Activated naive CD4-positive, alpha-beta T cell treated with anti-CD3 and anti-CD28 coated beads for 36 hours (primary cell): ENCODE measurements at regions not wholly inside any gene's neighbourhood (a gene's known extent, or its start where the extent isn't known, plus 50 kb on each side); places are given as distances from the start of the nearest gene placed in this dataset.

Experiments used
- CTCF ChIA-PET: fragments of 350-600 bp; sonication (Branson Sonifier 250); formaldehyde crosslinking; loops from one replicate; lab custom pipeline; 2021; ENCODE audit warnings: antibody characterized with exemption; lab: Charles Lee
- DNase-seq: peaks from one replicate; pipeline ENCODE4 v3.0.0-alpha.2; 2020
- H3K27ac Mint-ChIP-seq: one replicate; pipeline ENCODE4 v1.8.0; 2021; ENCODE audit warnings: mild to moderate bottlenecking, mixed read lengths
- H3K27me3 Mint-ChIP-seq: one replicate; pipeline ENCODE4 v1.8.0; 2021; ENCODE audit warnings: low read depth, mixed read lengths
- H3K36me3 Mint-ChIP-seq: one replicate; pipeline ENCODE4 v1.8.0; 2021; ENCODE audit warnings: low read depth, mixed read lengths
- H3K4me1 Mint-ChIP-seq: one replicate; pipeline ENCODE4 v1.8.0; 2021; ENCODE audit warnings: low read depth, mixed read lengths
- H3K4me3 Mint-ChIP-seq: one replicate; pipeline ENCODE4 v1.8.0; 2021; ENCODE audit warnings: mild to moderate bottlenecking, moderate library complexity, mixed read lengths
- H3K9me3 Mint-ChIP-seq: one replicate; pipeline ENCODE4 v1.8.0; 2021; ENCODE audit warnings: mixed read lengths
- intact Hi-C: fragments of 100-400 bp; cut with micrococcal nuclease; formaldehyde crosslinking; loops from one replicate; pipeline ENCODE4 v1.15.1; 2023

DNA sequence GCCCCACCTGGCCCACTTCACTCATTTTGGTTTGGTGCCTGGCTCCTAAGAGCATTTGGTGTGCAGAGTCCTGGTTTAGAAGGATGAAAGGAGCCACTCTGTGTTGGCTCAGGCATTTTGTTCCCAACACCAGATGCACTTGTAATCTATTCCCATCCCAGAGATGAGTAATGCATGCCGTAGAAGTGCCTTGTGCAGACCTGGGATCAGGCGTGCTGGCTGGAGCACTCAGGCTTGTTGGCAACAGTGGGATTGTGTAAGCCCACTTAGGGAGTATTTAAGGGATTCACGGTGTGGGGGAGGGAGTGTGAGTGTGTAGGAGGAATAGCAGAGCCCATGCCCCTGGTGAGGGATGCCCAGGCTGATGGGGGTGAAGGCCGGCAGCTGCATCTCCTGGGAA lies 501.5 kb upstream of the TBX3 start:
- Mint-ChIP-seq H3K4me3 (no peak overlapping the region), H3K9me3 (peaks cover 14% of the 10 kb centered on the region), H3K4me1 (no peaks in the 10 kb centered on the region), H3K27ac (no peak overlapping the region), H3K27me3 (no peaks in the 10 kb centered on the region), H3K36me3 (no peaks in the 10 kb centered on the region)
- intact Hi-C loops: no loop called here
- CTCF ChIA-PET: no interaction called here
- no peak for DNase-seq

DNA sequence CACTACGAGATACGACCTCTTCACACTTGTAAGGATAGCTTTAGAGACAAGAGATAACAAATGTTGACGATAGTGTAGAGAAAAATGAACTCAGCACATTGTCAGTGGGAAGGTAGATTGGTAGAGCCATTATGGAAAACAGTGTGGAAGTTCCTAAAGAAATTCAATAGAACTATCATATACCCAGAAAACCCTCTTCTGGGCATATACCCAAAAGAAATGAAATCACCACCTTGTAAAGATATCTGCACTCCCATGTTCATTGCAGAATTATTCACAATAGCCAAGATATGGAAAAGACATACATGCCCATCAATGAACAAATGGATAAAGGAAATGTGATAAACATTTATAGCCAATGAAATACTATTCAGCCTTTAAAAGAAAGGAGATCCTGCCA lies 499.8 kb upstream of the TBX3 start:
- no peak overlapping the region for H3K4me3 Mint-ChIP-seq

GRCh38 chr12:115177899-115178298 lies 493.9 kb upstream of the TBX3 start:
- Mint-ChIP-seq H3K4me1 (no peaks in the 10 kb centered on the region), H3K27me3 (no peaks in the 10 kb centered on the region), H3K4me3 (no peak overlapping the region), H3K9me3 (peaks cover 2% of the 10 kb centered on the region), H3K27ac (no peak overlapping the region), H3K36me3 (no peaks in the 10 kb centered on the region)
- DNase-seq: no peak
- intact Hi-C loops: no loop called here
- CTCF ChIA-PET: no interaction called here

More for the DNA sequence above, 499.8 kb upstream of the TBX3 start:
- H3K4me1 Mint-ChIP-seq: no peaks in the 10 kb centered on the region
- H3K36me3 Mint-ChIP-seq: no peaks in the 10 kb centered on the region
- no peaks in the 10 kb centered on the region for H3K27me3 Mint-ChIP-seq
- CTCF ChIA-PET: interaction anchor here (0.6 kb wide), 1 partner anchor 29 kb away, joined by 4 read pairs; no protein-coding TSS in a partner anchor
- DNase-seq: no peak
- intact Hi-C loops: no loop called here
- peaks cover 14% of the 10 kb centered on the region for H3K9me3 Mint-ChIP-seq
- no peak overlapping the region for H3K27ac Mint-ChIP-seq

DNA sequence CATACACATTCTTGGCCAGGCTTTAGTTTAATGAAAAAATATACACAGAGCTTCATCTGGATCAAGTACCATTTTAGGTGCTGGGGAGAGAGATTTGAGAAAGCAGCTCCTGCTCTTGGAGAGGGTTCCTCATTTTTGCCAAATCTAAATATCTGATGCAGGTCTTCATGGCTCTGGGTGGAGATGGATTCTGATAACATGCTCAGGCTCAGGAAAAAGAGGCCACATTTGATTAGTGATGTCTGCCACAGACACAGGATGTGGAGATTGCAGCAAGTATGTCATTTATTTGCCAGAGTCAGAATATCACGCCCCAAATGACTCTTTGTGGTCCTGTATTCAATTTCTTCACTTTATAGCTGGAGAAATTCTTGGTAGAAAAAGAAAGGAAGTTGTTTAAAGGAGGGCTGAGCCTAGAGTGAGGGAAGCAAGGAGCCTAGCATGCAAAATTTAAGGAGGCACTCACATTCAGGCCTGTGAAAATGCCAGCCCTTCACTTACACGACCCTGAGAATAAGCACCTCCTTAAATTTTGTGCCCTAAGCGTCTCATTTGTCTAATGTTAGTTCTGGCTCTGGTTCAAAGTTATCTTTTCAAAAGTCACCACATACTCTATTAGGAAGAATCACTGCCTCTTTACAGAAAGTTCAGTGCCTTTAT lies 492.9 kb upstream of the TBX3 start:
- Mint-ChIP-seq H3K36me3 (no peaks in the 10 kb centered on the region), H3K4me1 (no peaks in the 10 kb centered on the region), H3K4me3 (no peak overlapping the region), H3K9me3 (peaks cover 2% of the 10 kb centered on the region), H3K27me3 (no peaks in the 10 kb centered on the region), H3K27ac (no peak overlapping the region)
- DNase-seq: no peak
- CTCF ChIA-PET: no interaction called here
- intact Hi-C loops: no loop called here

GRCh38 chr12:115174920-115175319 lies 490.9 kb upstream of the TBX3 start:
- Mint-ChIP-seq H3K27me3 (no peaks in the 10 kb centered on the region), H3K36me3 (no peaks in the 10 kb centered on the region), H3K9me3 (peaks cover 2% of the 10 kb centered on the region), H3K4me1 (no peaks in the 10 kb centered on the region), H3K4me3 (no peak overlapping the region), H3K27ac (no peak overlapping the region)
- DNase-seq: no peak
- CTCF ChIA-PET: no interaction called here
- intact Hi-C loops: no loop called here

DNA sequence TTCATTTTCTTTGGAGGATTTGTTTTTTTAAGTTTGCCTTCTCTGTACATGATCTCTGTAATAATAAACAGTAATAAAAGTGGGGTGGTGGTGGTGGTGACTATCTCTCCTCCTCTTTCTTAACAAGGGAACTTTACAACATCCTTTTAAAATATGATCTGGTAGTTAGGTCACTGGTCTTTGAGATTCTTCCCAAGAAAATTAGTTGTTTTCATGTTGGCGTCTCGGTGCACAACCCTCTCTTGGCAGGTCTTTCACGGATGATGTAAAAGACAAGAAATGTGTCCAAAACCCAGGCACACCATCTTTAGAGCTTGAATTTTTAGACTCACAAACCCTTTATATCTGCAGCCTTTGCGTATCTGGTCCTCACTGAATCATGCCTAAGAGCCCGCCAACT lies 488.5 kb upstream of the TBX3 start:
- no peaks in the 10 kb centered on the region for H3K36me3 Mint-ChIP-seq
- intact Hi-C loops: no loop called here
- CTCF ChIA-PET: no interaction called here
- no peak for DNase-seq
- no peak overlapping the region for H3K27ac Mint-ChIP-seq
- H3K27me3 Mint-ChIP-seq: no peaks in the 10 kb centered on the region
- peaks cover 6% of the 10 kb centered on the region for H3K9me3 Mint-ChIP-seq
- no peaks in the 10 kb centered on the region for H3K4me1 Mint-ChIP-seq
- H3K4me3 Mint-ChIP-seq: no peak overlapping the region

GRCh38 chr12:115169981-115170380 lies 486.0 kb upstream of the TBX3 start:
- Mint-ChIP-seq H3K27ac (no peak overlapping the region), H3K36me3 (no peaks in the 10 kb centered on the region), H3K9me3 (peaks cover 9% of the 10 kb centered on the region), H3K27me3 (no peaks in the 10 kb centered on the region), H3K4me1 (no peaks in the 10 kb centered on the region), H3K4me3 (no peak overlapping the region)
- intact Hi-C loops: no loop called here
- no peak for DNase-seq
- CTCF ChIA-PET: no interaction called here

GRCh38 chr12:115166698-115167315 lies 482.8 kb upstream of the TBX3 start:
- DNase-seq: no peak
- peaks cover 9% of the 10 kb centered on the region for H3K9me3 Mint-ChIP-seq

DNA sequence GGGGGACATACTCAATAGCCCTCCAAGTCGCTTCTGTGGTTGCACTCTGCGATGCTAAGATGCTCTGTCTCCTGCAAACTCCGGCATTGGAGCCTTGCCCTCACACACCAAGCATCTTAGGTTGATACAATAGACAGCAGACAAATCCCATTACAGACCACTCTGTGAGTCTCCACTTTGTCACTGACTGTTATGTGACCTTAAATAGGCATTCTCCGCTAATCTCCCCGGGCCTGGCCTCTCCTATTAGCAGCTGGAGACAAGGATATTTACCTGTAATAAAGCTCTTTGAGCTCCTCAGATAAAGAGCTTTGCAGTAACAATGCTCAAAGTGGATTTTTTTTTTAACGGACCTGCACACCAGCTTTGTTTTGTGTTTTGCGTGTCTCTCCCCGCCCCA lies 479.7 kb upstream of the TBX3 start:
- intact Hi-C loops: no loop called here

More at GRCh38 chr12:115166698-115167315, 482.8 kb upstream of the TBX3 start:
- intact Hi-C loops: no loop called here
- CTCF ChIA-PET: no interaction called here
- Mint-ChIP-seq H3K27ac (no peak overlapping the region), H3K27me3 (no peaks in the 10 kb centered on the region), H3K36me3 (no peaks in the 10 kb centered on the region), H3K4me3 (no peak overlapping the region), H3K4me1 (no peaks in the 10 kb centered on the region)

DNA sequence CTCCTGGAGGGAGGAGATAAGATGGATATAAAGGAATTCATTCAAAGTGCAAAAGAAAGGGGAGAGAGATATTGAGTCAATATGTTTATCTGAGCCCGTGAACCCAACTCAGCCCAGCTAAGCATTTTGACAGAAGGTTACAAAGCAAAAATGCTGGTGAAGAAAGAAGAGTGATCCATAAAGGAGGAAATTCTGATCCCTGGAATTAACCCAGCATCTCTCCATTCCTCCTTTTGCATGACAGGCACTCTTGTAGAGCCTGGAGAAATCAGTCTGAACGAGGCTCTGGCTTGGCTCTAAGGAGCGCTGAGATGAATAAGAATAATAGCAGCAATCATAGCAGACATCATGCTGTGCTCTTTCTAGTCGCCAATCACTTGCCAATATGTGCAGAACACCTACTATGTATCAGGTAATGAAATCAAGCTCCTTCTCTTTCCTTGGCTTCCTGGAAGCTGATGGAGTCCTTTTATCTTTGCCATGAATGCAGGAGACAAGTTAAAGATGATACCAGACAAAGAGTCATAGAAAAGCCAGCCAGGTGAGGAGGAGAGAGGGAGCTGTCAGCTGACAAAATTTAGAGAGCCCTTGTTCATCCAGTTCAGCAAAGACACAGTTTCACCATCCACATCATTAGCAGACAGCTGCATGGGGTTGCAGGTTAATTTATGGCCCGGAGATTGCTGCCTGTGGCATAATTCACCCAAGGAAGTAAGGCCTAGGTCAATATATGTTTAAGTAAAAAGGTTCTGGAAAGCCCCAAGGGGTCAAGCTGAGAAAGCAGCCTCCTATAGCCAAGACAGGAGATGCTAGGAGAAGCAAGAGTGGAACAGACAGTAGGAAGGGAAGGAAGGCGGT lies 476.5 kb upstream of the TBX3 start:
- intact Hi-C loops: no loop called here
- Mint-ChIP-seq H3K4me1 (no peaks in the 10 kb centered on the region), H3K27ac (no peak overlapping the region), H3K36me3 (no peaks in the 10 kb centered on the region), H3K4me3 (no peak overlapping the region), H3K9me3 (no peaks in the 10 kb centered on the region), H3K27me3 (no peaks in the 10 kb centered on the region)
- CTCF ChIA-PET: no interaction called here
- DNase-seq: no peak

More for the DNA sequence above, 479.7 kb upstream of the TBX3 start:
- CTCF ChIA-PET: no interaction called here
- Mint-ChIP-seq H3K4me1 (no peaks in the 10 kb centered on the region), H3K36me3 (no peaks in the 10 kb centered on the region), H3K27ac (no peak overlapping the region), H3K4me3 (no peak overlapping the region), H3K27me3 (no peaks in the 10 kb centered on the region), H3K9me3 (peaks cover 9% of the 10 kb centered on the region)
- no peak for DNase-seq

- no peak for DNase-seq
- Mint-ChIP-seq H3K27ac (no peak overlapping the region), H3K36me3 (no peaks in the 10 kb centered on the region), H3K4me1 (no peaks in the 10 kb centered on the region), H3K4me3 (no peak overlapping the region), H3K9me3 (peaks cover 6% of the 10 kb centered on the region), H3K27me3 (no peaks in the 10 kb centered on the region)
- CTCF ChIA-PET: no interaction called here
- intact Hi-C loops: no loop called here
Measured at GRCh38 chr12:115158816-115159215, 474.8 kb upstream of the TBX3 start.

- H3K27me3 Mint-ChIP-seq: no peaks in the 10 kb centered on the region
- no peak for DNase-seq
- intact Hi-C loops: no loop called here
- H3K9me3 Mint-ChIP-seq: peaks cover 6% of the 10 kb centered on the region
- H3K36me3 Mint-ChIP-seq: no peaks in the 10 kb centered on the region
- CTCF ChIA-PET: interaction anchor here (0.6 kb wide), 1 partner anchor 47 kb away, joined by 4 read pairs; no protein-coding TSS in a partner anchor
- H3K27ac Mint-ChIP-seq: no peak overlapping the region
- no peak overlapping the region for H3K4me3 Mint-ChIP-seq
- H3K4me1 Mint-ChIP-seq: no peaks in the 10 kb centered on the region
Measured at GRCh38 chr12:115155665-115156645, 472.0 kb upstream of the TBX3 start.
